Liver (tissue), 8 donors: ENCODE measurements at regions not wholly inside any gene's neighbourhood (a gene's known extent, or its start where the extent isn't known, plus 50 kb on each side); places are given as distances from the start of the nearest gene placed in this dataset.

Source experiments
- DNase-seq: peaks from one replicate; pipeline ENCODE4 v3.0.0-alpha.2; 2017; ENCODE audit warnings: low spot score
- H3K27ac ChIP-seq, 2 donors: one replicate each; pipeline ENCODE4 v1.7.0; 2013; ENCODE audit warnings: inconsistent platforms in 2 of 2, low read length in 2 of 2, control low read depth in 1 of 2, low read depth in 1 of 2, mild to moderate bottlenecking in 1 of 2
- H3K27me3 ChIP-seq, 4 donors: one replicate each; pipeline versions ENCODE4 v1.6.1 to v1.7.0; 2013; ENCODE audit warnings: low read length in 3 of 4, inconsistent platforms in 1 of 4, mild to moderate bottlenecking in 1 of 4, moderate library complexity in 1 of 4; ENCODE audit not compliant: control insufficient read depth in 4 of 4, insufficient read depth in 4 of 4
- H3K36me3 ChIP-seq, 4 donors: one replicate each; pipeline versions ENCODE4 v1.6.1 to v1.7.0; 2013; ENCODE audit warnings: low read length in 3 of 4, mild to moderate bottlenecking in 3 of 4, low read depth in 1 of 4, moderate library complexity in 1 of 4; ENCODE audit not compliant: control insufficient read depth in 4 of 4, insufficient read depth in 3 of 4
- H3K4me1 ChIP-seq, 4 donors: one replicate each; pipeline versions ENCODE4 v1.6.1 to v1.7.0; 2013; ENCODE audit warnings: low read length in 3 of 4, mild to moderate bottlenecking in 3 of 4, moderate library complexity in 1 of 4; ENCODE audit not compliant: control insufficient read depth in 4 of 4, insufficient read depth in 4 of 4
- H3K4me3 ChIP-seq, 3 donors: one replicate each; pipeline versions ENCODE4 v1.6.1 to v1.7.0; 2013; ENCODE audit warnings: low read length in 3 of 3, control low read depth in 1 of 3, low read depth in 1 of 3, mild to moderate bottlenecking in 1 of 3
- H3K9ac ChIP-seq, 2 donors: one replicate each; pipeline ENCODE4 v1.7.0; 2013; ENCODE audit warnings: low read length in 2 of 2, mild to moderate bottlenecking in 2 of 2, moderate library complexity in 2 of 2, control low read depth in 1 of 2, low read depth in 1 of 2
- H3K9me3 ChIP-seq, 4 donors: one replicate each; pipeline versions ENCODE4 v1.6.1 to v1.7.0; 2013; ENCODE audit warnings: low read length in 3 of 4; ENCODE audit not compliant: control insufficient read depth in 4 of 4
- ATF3 ChIP-seq: IDR thresholded peaks from 2 replicates; pipeline ENCODE4 v1.6.1; 2016; ENCODE audit warnings: antibody characterized with exemption
- CTCF ChIP-seq: fragments of 150-350 bp; IDR thresholded peaks from 2 replicates; pipeline ENCODE4 v1.5.1; 2017; ENCODE audit warnings: improper control_type of control experiment, low read depth, low read length; ENCODE audit not compliant: missing input control
- EGR1 ChIP-seq, 2 donors: IDR thresholded peaks; 2 replicates each; pipeline ENCODE4 v1.6.1; 2016 to 2018; ENCODE audit warnings: antibody characterized with exemption in 2 of 2, low read depth in 2 of 2
- FOXA1 ChIP-seq: IDR thresholded peaks from 2 replicates; pipeline ENCODE4 v1.6.1; 2016; ENCODE audit warnings: antibody characterized with exemption
- GABPA ChIP-seq, 2 donors: IDR thresholded peaks in 1 of 2; conservative IDR thresholded peaks in 1 of 2; 2 replicates each; pipeline ENCODE4 v1.6.1; 2016; ENCODE audit warnings: antibody characterized with exemption in 2 of 2, mild to moderate bottlenecking in 1 of 2, moderate library complexity in 1 of 2
- HNF4A ChIP-seq, 2 donors: conservative IDR thresholded peaks; 2 replicates each; pipeline ENCODE4 v1.6.1; 2016; ENCODE audit warnings: antibody characterized with exemption in 2 of 2, mild to moderate bottlenecking in 2 of 2
- HNF4G ChIP-seq: IDR thresholded peaks from 2 replicates; pipeline ENCODE4 v1.6.1; 2016; ENCODE audit warnings: antibody characterized with exemption
- JUND ChIP-seq, 2 donors: IDR thresholded peaks; 2 replicates each; pipeline ENCODE4 v1.6.1; 2016; ENCODE audit warnings: antibody characterized with exemption in 2 of 2
- MAX ChIP-seq: IDR thresholded peaks from 2 replicates; pipeline ENCODE4 v1.6.1; 2016; ENCODE audit warnings: antibody characterized with exemption
- NR2F2 ChIP-seq: IDR thresholded peaks from 2 replicates; pipeline ENCODE4 v1.6.1; 2016; ENCODE audit warnings: antibody characterized with exemption
- RAD21 ChIP-seq, 2 donors: IDR thresholded peaks; 2 replicates each; pipeline ENCODE4 v1.6.1; 2016; ENCODE audit warnings: antibody characterized with exemption in 2 of 2, mild to moderate bottlenecking in 2 of 2
- REST ChIP-seq: IDR thresholded peaks from 2 replicates; pipeline ENCODE4 v1.6.1; 2016; ENCODE audit warnings: antibody characterized with exemption, mild to moderate bottlenecking
- RXRA ChIP-seq, 2 donors: IDR thresholded peaks; 2 replicates each; pipeline ENCODE4 v1.6.1; 2017 to 2018; ENCODE audit warnings: antibody characterized with exemption in 2 of 2, mild to moderate bottlenecking in 1 of 2
- SP1 ChIP-seq: IDR thresholded peaks from 2 replicates; pipeline ENCODE4 v1.6.1; 2018; ENCODE audit warnings: antibody characterized with exemption, mild to moderate bottlenecking
- TAF1 ChIP-seq: conservative IDR thresholded peaks from 2 replicates; pipeline ENCODE4 v1.6.1; 2016; ENCODE audit warnings: antibody characterized with exemption, mild to moderate bottlenecking
- YY1 ChIP-seq: IDR thresholded peaks from 2 replicates; pipeline ENCODE4 v1.6.1; 2016; ENCODE audit warnings: antibody characterized with exemption, mild to moderate bottlenecking
- ZBTB33 ChIP-seq: IDR thresholded peaks from 2 replicates; pipeline ENCODE4 v1.6.1; 2016; ENCODE audit warnings: antibody characterized with exemption
- whole genome bisulfite sequencing: extraction: QIAGEN DNeasy Blood & Tissue Kit; methylation state at CpG from one replicate; pipeline ENCODE4 v1.1.7; 2013; 5-methylcytosine and 5-hydroxymethylcytosine counted together
- donor health status: healthy.
- donor health status: healthy.
- donor health status: healthy.
- donor health status: healthy.
- donor health status: healthy.

GRCh38 chr3:166837535-166837934, 542.6 kb downstream of the ZBBX start:
- Histone ChIP-seq H3K27ac (no peak overlapping the region), H3K9me3 (no peaks in the 10 kb centered on the region), H3K36me3 (no peaks in the 10 kb centered on the region), H3K4me3 (no peak overlapping the region), H3K27me3 (no peaks in the 10 kb centered on the region), H3K4me1 (no peaks in the 10 kb centered on the region), H3K9ac (no peak overlapping the region)
- 63% methylated on average over 4 of the region's 4 CpGs for WGBS
- TF ChIP-seq REST (no peak), SP1 (no peak), TAF1 (no peak), EGR1 (IDR thresholded peaks at IDR 0.05; ENCODE audit: low read depth in 2 of 2) (no peak), NR2F2 (no peak), HNF4A (conservative IDR thresholded peaks at IDR 0.05) (no peak), CTCF (peak; percentile 46), RXRA (IDR thresholded peaks at IDR 0.05) (no peak), ZBTB33 (no peak), JUND (IDR thresholded peaks at IDR 0.05) (no peak), ATF3 (no peak), YY1 (no peak), RAD21 (IDR thresholded peaks at IDR 0.05) (peak; percentile 66 to 72), HNF4G (no peak), GABPA (IDR thresholded peaks at IDR 0.05 in 1 of 2, conservative IDR thresholded peaks at IDR 0.05 in 1 of 2) (no peak)
- no peak for DNase-seq

GRCh38 chr3:166836836-166837235, 543.3 kb downstream of the ZBBX start:
- WGBS, result 93% methylated on average over 1 of the region's 1 CpG
- Histone ChIP-seq H3K4me3 (no peak overlapping the region), H3K9ac (no peak overlapping the region), H3K36me3 (no peaks in the 10 kb centered on the region), H3K27me3 (no peaks in the 10 kb centered on the region), H3K9me3 (no peaks in the 10 kb centered on the region), H3K4me1 (no peaks in the 10 kb centered on the region), H3K27ac (no peak overlapping the region)
- no peak for DNase-seq
- TF ChIP-seq HNF4G (no peak), CTCF (no peak), MAX (no peak), ATF3 (no peak), TAF1 (no peak), REST (no peak), FOXA1 (no peak), JUND (IDR thresholded peaks at IDR 0.05) (no peak), NR2F2 (no peak)
